Fibroblast of skin of right biceps (primary cell): ENCODE measurements at regions not wholly inside any gene's neighbourhood (a gene's known extent, or its start where the extent isn't known, plus 50 kb on each side); places are given as distances from the start of the nearest gene placed in this dataset.

Source experiments
- DNase-seq: peaks from one replicate; pipeline ENCODE4 v3.0.0-alpha.2; 2013

GRCh38 chrX:6904156-6904555, 243.4 kb upstream of the STS start:
- no peak for DNase-seq

- DNase-seq = no peak
Observed at GRCh38 chrX:6898371-6898770, 249.1 kb upstream of the STS start.

GRCh38 chrX:6891404-6891803, 256.1 kb upstream of the STS start:
- no peak for DNase-seq

GRCh38 chrX:6890544-6891261, 256.8 kb upstream of the STS start:
- no peak for DNase-seq

- DNase-seq = no peak
Observed at GRCh38 chrX:6885909-6886308, 261.6 kb upstream of the STS start.

- DNase-seq = no peak
Observed at GRCh38 chrX:6885396-6885795, 262.1 kb upstream of the STS start.

- DNase-seq = no peak
Observed at GRCh38 chrX:6861456-6861855, 286.1 kb upstream of the STS start.

- DNase-seq = no peak
Observed at GRCh38 chrX:6857749-6858148, 289.8 kb upstream of the STS start.

GRCh38 chrX:6856471-6856870, 291.0 kb upstream of the STS start:
- no peak for DNase-seq

GRCh38 chrX:6852869-6853268, 294.6 kb upstream of the STS start:
- DNase-seq = no peak

- DNase-seq = no peak
Observed at GRCh38 chrX:6852121-6852520, 295.4 kb upstream of the STS start.

GRCh38 chrX:6851140-6851539, 296.4 kb upstream of the STS start:
- no peak for DNase-seq

GRCh38 chrX:6849716-6850414, 297.6 kb upstream of the STS start:
- DNase-seq = peak; percentile 13

- no peak for DNase-seq
Observed at GRCh38 chrX:6832619-6833018, 297.7 kb upstream of the VCX3A start.

- DNase-seq = no peak
Observed at GRCh38 chrX:6826856-6827255, 291.9 kb upstream of the VCX3A start.

- no peak for DNase-seq
Observed at GRCh38 chrX:6821730-6822129, 286.8 kb upstream of the VCX3A start.

- no peak for DNase-seq
Observed at GRCh38 chrX:6813836-6814370, 279.0 kb upstream of the VCX3A start.

- DNase-seq = no peak
Observed at GRCh38 chrX:6812087-6812486, 277.2 kb upstream of the VCX3A start.

- peak; percentile 55 for DNase-seq
Observed at GRCh38 chrX:6810776-6811175, 275.9 kb upstream of the VCX3A start.

GRCh38 chrX:6803607-6804006, 268.7 kb upstream of the VCX3A start:
- DNase-seq = no peak

GRCh38 chrX:6793000-6793399, 258.1 kb upstream of the VCX3A start:
- DNase-seq = no peak

- no peak for DNase-seq
Observed at GRCh38 chrX:6783912-6784311, 249.0 kb upstream of the VCX3A start.

- no peak for DNase-seq
Observed at GRCh38 chrX:6782831-6783230, 247.9 kb upstream of the VCX3A start.
